NT2/D1 (cell line): ENCODE measurements at regions not wholly inside any gene's neighbourhood (a gene's known extent, or its start where the extent isn't known, plus 50 kb on each side); places are given as distances from the start of the nearest gene placed in this dataset.

Experiments used
- DNase-seq: peaks from one replicate; pipeline ENCODE4 v3.0.0-alpha.2; 2011; ENCODE audit warnings: low read depth, low spot score
- H3K27me3 ChIP-seq: 2 replicates; pipeline ENCODE4 v1.6.0; 2011; ENCODE audit warnings: mild to moderate bottlenecking; ENCODE audit not compliant: insufficient read length, insufficient read depth
- H3K36me3 ChIP-seq: 2 replicates; pipeline ENCODE4 v1.6.1; 2011; ENCODE audit warnings: mild to moderate bottlenecking, low read length, mixed read lengths; ENCODE audit not compliant: insufficient read depth, insufficient read length
- H3K4me1 ChIP-seq: 2 replicates; pipeline ENCODE4 v1.5.1; 2011; ENCODE audit not compliant: insufficient read depth, insufficient read length
- H3K4me3 ChIP-seq: 2 replicates; pipeline ENCODE4 v1.5.1; 2011; ENCODE audit warnings: low read depth; ENCODE audit not compliant: insufficient read length
- H3K9ac ChIP-seq: 2 replicates; pipeline ENCODE4 v1.6.0; 2011; ENCODE audit warnings: low read depth; ENCODE audit not compliant: insufficient read length
- H3K9me3 ChIP-seq: 2 replicates; pipeline ENCODE4 v1.5.1; 2011; ENCODE audit warnings: mild to moderate bottlenecking, low read length; ENCODE audit not compliant: insufficient read depth
- SUZ12 ChIP-seq: IDR thresholded peaks from 2 replicates; pipeline ENCODE4 v1.6.1; 2011; ENCODE audit not compliant: insufficient read length, insufficient read depth; ENCODE audit errors: extremely low read depth
- YY1 ChIP-seq: IDR thresholded peaks from 2 replicates; pipeline ENCODE4 v1.6.1; 2011; ENCODE audit not compliant: insufficient read length, insufficient read depth
- ZNF274 ChIP-seq: IDR thresholded peaks from 2 replicates; pipeline ENCODE4 v1.6.1; 2011; ENCODE audit warnings: mild to moderate bottlenecking, low read depth, low read length

GRCh38 chr2:129055242-129055641 is 736.6 kb upstream of the HS6ST1 start:
- H3K4me1 ChIP-seq = peaks cover 3% of the 10 kb centered on the region
- peaks cover 3% of the 10 kb centered on the region; the same call in 1 of the 2 replicates for H3K9me3 ChIP-seq
- no peak overlapping the region for H3K4me3 ChIP-seq
- no peak overlapping the region for H3K9ac ChIP-seq
- TF ChIP-seq SUZ12 (no peak), ZNF274 (no peak), YY1 (no peak)
- DNase-seq = no peak
- H3K27me3 ChIP-seq = no peaks in the 10 kb centered on the region
- H3K36me3 ChIP-seq = no peaks in the 10 kb centered on the region

- DNase-seq = no peak
- TF ChIP-seq ZNF274 = no peak
- TF ChIP-seq YY1 = no peak
- TF ChIP-seq SUZ12 = no peak
- Histone ChIP-seq H3K36me3 (no peaks in the 10 kb centered on the region), H3K4me3 (no peak overlapping the region), H3K27me3 (no peaks in the 10 kb centered on the region), H3K4me1 (no peaks in the 10 kb centered on the region), H3K9ac (no peak overlapping the region), H3K9me3 (no peaks in the 10 kb centered on the region)
Measured at GRCh38 chr2:129055824-129056223, 737.2 kb upstream of the HS6ST1 start.

GRCh38 chr2:129056309-129056958 is 737.8 kb upstream of the HS6ST1 start:
- no peaks in the 10 kb centered on the region for H3K36me3 ChIP-seq
- no peaks in the 10 kb centered on the region for H3K27me3 ChIP-seq
- no peaks in the 10 kb centered on the region for H3K4me1 ChIP-seq
- no peak for TF ChIP-seq YY1
- no peak for TF ChIP-seq SUZ12
- no peak for TF ChIP-seq ZNF274
- DNase-seq = no peak
- no peak overlapping the region for H3K4me3 ChIP-seq
- H3K9ac ChIP-seq = no peak overlapping the region
- no peaks in the 10 kb centered on the region for H3K9me3 ChIP-seq

GRCh38 chr2:129056959-129057317 is 738.3 kb upstream of the HS6ST1 start:
- Histone ChIP-seq H3K9ac (no peak overlapping the region), H3K27me3 (no peaks in the 10 kb centered on the region), H3K36me3 (no peaks in the 10 kb centered on the region), H3K9me3 (no peaks in the 10 kb centered on the region), H3K4me1 (no peaks in the 10 kb centered on the region), H3K4me3 (no peak overlapping the region)
- DNase-seq = no peak
- TF ChIP-seq YY1 = no peak
- no peak for TF ChIP-seq SUZ12
- TF ChIP-seq ZNF274 = no peak

GRCh38 chr2:129058981-129059380 is 740.3 kb upstream of the HS6ST1 start:
- Histone ChIP-seq H3K4me3 (no peak overlapping the region), H3K27me3 (no peaks in the 10 kb centered on the region), H3K9ac (no peak overlapping the region), H3K4me1 (no peaks in the 10 kb centered on the region), H3K36me3 (no peaks in the 10 kb centered on the region), H3K9me3 (no peaks in the 10 kb centered on the region)
- no peak for TF ChIP-seq YY1
- no peak for DNase-seq

- H3K9ac ChIP-seq = no peak overlapping the region
- H3K4me3 ChIP-seq = no peak overlapping the region
- DNase-seq = no peak
- no peaks in the 10 kb centered on the region for H3K36me3 ChIP-seq
- no peaks in the 10 kb centered on the region for H3K27me3 ChIP-seq
- H3K4me1 ChIP-seq = no peaks in the 10 kb centered on the region
- TF ChIP-seq ZNF274 = no peak
- TF ChIP-seq YY1 = no peak
- no peak for TF ChIP-seq SUZ12
- H3K9me3 ChIP-seq = no peaks in the 10 kb centered on the region
Measured at GRCh38 chr2:129059476-129059875, 740.8 kb upstream of the HS6ST1 start.

GRCh38 chr2:129061069-129061768 is 742.6 kb upstream of the HS6ST1 start:
- no peak overlapping the region for H3K4me3 ChIP-seq
- no peak for TF ChIP-seq YY1
- TF ChIP-seq SUZ12 = no peak
- no peak for TF ChIP-seq ZNF274
- no peak for DNase-seq
- no peaks in the 10 kb centered on the region for H3K9me3 ChIP-seq
- H3K4me1 ChIP-seq = no peaks in the 10 kb centered on the region
- no peak overlapping the region for H3K9ac ChIP-seq
- no peaks in the 10 kb centered on the region for H3K36me3 ChIP-seq
- no peaks in the 10 kb centered on the region for H3K27me3 ChIP-seq
